NT2/D1 (cell line): ENCODE measurements at regions not wholly inside any gene's neighbourhood (a gene's known extent, or its start where the extent isn't known, plus 50 kb on each side); places are given as distances from the start of the nearest gene placed in this dataset.

ENCODE experiments used
- YY1 ChIP-seq: IDR thresholded peaks from 2 replicates; pipeline ENCODE4 v1.6.1; 2011; ENCODE audit not compliant: insufficient read length, insufficient read depth
- ZNF274 ChIP-seq: IDR thresholded peaks from 2 replicates; pipeline ENCODE4 v1.6.1; 2011; ENCODE audit warnings: mild to moderate bottlenecking, low read depth, low read length

DNA sequence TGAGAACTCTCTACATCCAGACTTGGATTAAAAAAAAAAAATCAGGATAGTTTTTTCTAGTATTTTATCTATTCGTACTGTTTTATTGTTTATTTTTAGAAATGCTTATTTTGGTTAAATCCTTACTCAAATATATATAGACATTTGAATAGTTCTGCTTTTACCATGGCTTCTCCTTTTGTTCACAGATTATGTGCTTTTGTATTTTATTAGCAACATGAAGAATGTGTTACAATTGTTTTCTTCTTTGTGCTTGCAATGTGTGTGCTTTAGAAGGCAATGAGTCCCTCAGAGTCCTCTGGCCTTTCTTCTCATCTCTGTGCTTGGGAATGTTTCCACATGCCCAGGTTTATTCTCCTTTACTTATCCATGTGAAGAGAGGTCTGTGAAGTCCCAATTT lies 324.0 kb downstream of the KCNRG start:
- TF ChIP-seq YY1, result no peak
- no peak for TF ChIP-seq ZNF274
